Esophagus muscularis mucosa (tissue), 4 donors: ENCODE measurements at regions not wholly inside any gene's neighbourhood (a gene's known extent, or its start where the extent isn't known, plus 50 kb on each side); places are given as distances from the start of the nearest gene placed in this dataset.

Experiments used
- DNase-seq: peaks from one replicate; pipeline ENCODE4 v3.0.0-alpha.2; 2017; ENCODE audit errors: extremely low spot score
- H3K27ac ChIP-seq, 4 donors: fragments of 200-600 bp; sonication (generic); replicated peaks in 1 of 4; 1 replicate in 3 of 4; 2 replicates in 1 of 4; pipeline ENCODE4 v1.5.1; 2016 to 2019; ENCODE audit warnings: mild to moderate bottlenecking in 1 of 4
- H3K27me3 ChIP-seq, 4 donors: fragments of 200-600 bp; sonication (generic); one replicate each; pipeline versions ENCODE4 v1.5.1 to v1.6.0; 2016 to 2019
- H3K36me3 ChIP-seq, 4 donors: fragments of 200-600 bp; sonication (generic); one replicate each; pipeline ENCODE4 v1.5.1; 2016 to 2019
- H3K4me1 ChIP-seq, 4 donors: fragments of 200-600 bp; sonication (generic); one replicate each; pipeline ENCODE4 v1.5.1; 2016 to 2019
- H3K4me3 ChIP-seq, 4 donors: fragments of 200-600 bp; sonication (generic); 1 replicate in 2 of 4; 2 replicates in 2 of 4; pipeline ENCODE4 v1.5.1; 2016 to 2019; ENCODE audit warnings: mild to moderate bottlenecking in 4 of 4, moderate library complexity in 1 of 4
- H3K9me3 ChIP-seq, 4 donors: fragments of 200-600 bp; sonication (generic); 1 replicate in 3 of 4; 2 replicates in 1 of 4; pipeline ENCODE4 v1.5.1; 2016 to 2019
- EP300 ChIP-seq: sonication (generic); formaldehyde crosslinking; IDR thresholded peaks from one replicate; pipeline ENCODE4 v1.6.1; 2017; ENCODE audit warnings: antibody characterized with exemption
- POLR2A ChIP-seq: fragments of 450-650 bp; IDR thresholded peaks from one replicate; pipeline ENCODE4 v1.6.1; 2017; ENCODE audit warnings: antibody characterized with exemption, moderate library complexity, mild to moderate bottlenecking, low read depth
- POLR2AphosphoS5 ChIP-seq, 2 donors: sonication (generic); formaldehyde crosslinking; IDR thresholded peaks; one replicate each; pipeline ENCODE4 v1.6.1; 2017; ENCODE audit warnings: antibody characterized with exemption in 2 of 2
- WGBS: methylation state at CpG from one replicate; pipeline ENCODE4 v1.1.5; 2018; 5-methylcytosine and 5-hydroxymethylcytosine counted together
- intact Hi-C: fragments of 100-400 bp; cut with DNase I; formaldehyde crosslinking; loops from one replicate; pipeline ENCODE4 v1.15.1; 2023
- TF ChIP-seq, protein P1 (sequence below), 3 experiments: fragments of 200-600 bp in 2 of 3; fragments of 450-650 bp in 1 of 3; sonication (generic) in 2 of 3; IDR thresholded peaks; one replicate each; pipeline ENCODE4 v1.5.1; 2017 to 2019; ENCODE audit warnings: antibody characterized with exemption in 3 of 3, mild to moderate bottlenecking in 2 of 3, moderate library complexity in 1 of 3

DNA sequence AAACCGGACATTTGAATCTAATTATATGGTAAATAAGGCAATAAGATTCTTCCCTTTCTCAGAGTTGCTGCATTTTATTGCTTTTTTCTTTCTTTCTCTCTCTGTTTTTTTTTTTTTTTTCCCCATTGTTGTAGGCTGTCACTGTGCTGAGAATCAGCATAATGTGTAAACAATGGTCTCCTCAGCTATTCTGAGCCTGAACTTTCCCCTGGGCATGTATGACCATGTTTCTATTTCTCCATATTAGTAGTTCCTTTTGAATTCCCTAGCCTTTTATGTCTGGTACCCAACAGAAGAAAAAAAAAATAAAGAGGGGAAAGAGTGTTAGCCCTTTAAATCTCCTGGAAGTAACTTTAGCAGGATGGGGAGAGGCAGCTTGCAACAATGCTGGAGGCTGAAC lies 1862.5 kb downstream of the SUCLG1 start:
- TF ChIP-seq POLR2AphosphoS5 (IDR thresholded peaks at IDR 0.05) (no peak), POLR2A (no peak), EP300 (no peak)
- TF ChIP-seq, protein P1, sequence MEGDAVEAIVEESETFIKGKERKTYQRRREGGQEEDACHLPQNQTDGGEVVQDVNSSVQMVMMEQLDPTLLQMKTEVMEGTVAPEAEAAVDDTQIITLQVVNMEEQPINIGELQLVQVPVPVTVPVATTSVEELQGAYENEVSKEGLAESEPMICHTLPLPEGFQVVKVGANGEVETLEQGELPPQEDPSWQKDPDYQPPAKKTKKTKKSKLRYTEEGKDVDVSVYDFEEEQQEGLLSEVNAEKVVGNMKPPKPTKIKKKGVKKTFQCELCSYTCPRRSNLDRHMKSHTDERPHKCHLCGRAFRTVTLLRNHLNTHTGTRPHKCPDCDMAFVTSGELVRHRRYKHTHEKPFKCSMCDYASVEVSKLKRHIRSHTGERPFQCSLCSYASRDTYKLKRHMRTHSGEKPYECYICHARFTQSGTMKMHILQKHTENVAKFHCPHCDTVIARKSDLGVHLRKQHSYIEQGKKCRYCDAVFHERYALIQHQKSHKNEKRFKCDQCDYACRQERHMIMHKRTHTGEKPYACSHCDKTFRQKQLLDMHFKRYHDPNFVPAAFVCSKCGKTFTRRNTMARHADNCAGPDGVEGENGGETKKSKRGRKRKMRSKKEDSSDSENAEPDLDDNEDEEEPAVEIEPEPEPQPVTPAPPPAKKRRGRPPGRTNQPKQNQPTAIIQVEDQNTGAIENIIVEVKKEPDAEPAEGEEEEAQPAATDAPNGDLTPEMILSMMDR (IDR thresholded peaks at IDR 0.05), result no peak
- Histone ChIP-seq H3K36me3 (no peaks in the 10 kb centered on the region), H3K4me1 (no peaks in the 10 kb centered on the region), H3K27me3 (no peaks in the 10 kb centered on the region), H3K9me3 (peaks cover 0 to 5% (median 0%) of the 10 kb centered on the region in 4 donors), H3K27ac (no peak overlapping the region), H3K4me3 (no peak overlapping the region)
- 86% methylated on average over 1 of the region's 1 CpG for WGBS
- intact Hi-C loops, result no loop called here
- DNase-seq, result no peak

GRCh38 chr2:82591718-82592117 lies 1867.4 kb downstream of the SUCLG1 start:
- intact Hi-C loops, result no loop called here
- 80% methylated on average over 3 of the region's 3 CpGs for WGBS
- no peaks in the 10 kb centered on the region for H3K36me3 ChIP-seq

GRCh38 chr2:82576656-82577055 lies 1882.4 kb downstream of the SUCLG1 start:
- Histone ChIP-seq H3K27me3 (no peaks in the 10 kb centered on the region), H3K36me3 (no peaks in the 10 kb centered on the region), H3K27ac (no peak overlapping the region), H3K4me1 (no peaks in the 10 kb centered on the region), H3K4me3 (no peak overlapping the region), H3K9me3 (peaks cover 0 to 6% (median 0%) of the 10 kb centered on the region in 4 donors)
- intact Hi-C loops, result no loop called here
- no peak for DNase-seq
- TF ChIP-seq, protein P1 (IDR thresholded peaks at IDR 0.05), result no peak
- TF ChIP-seq POLR2AphosphoS5 (IDR thresholded peaks at IDR 0.05), result no peak
- no peak for TF ChIP-seq POLR2A
- TF ChIP-seq EP300, result no peak

More at GRCh38 chr2:82591718-82592117, 1867.4 kb downstream of the SUCLG1 start:
- Histone ChIP-seq H3K4me1 (no peaks in the 10 kb centered on the region), H3K27ac (no peak overlapping the region), H3K9me3 (peaks cover 0 to 5% (median 0%) of the 10 kb centered on the region in 4 donors), H3K27me3 (no peaks in the 10 kb centered on the region), H3K4me3 (no peak overlapping the region)
- TF ChIP-seq, protein P1 (IDR thresholded peaks at IDR 0.05), result no peak
- no peak for TF ChIP-seq EP300
- no peak for TF ChIP-seq POLR2AphosphoS5 (IDR thresholded peaks at IDR 0.05)
- no peak for TF ChIP-seq POLR2A
- no peak for DNase-seq

DNA sequence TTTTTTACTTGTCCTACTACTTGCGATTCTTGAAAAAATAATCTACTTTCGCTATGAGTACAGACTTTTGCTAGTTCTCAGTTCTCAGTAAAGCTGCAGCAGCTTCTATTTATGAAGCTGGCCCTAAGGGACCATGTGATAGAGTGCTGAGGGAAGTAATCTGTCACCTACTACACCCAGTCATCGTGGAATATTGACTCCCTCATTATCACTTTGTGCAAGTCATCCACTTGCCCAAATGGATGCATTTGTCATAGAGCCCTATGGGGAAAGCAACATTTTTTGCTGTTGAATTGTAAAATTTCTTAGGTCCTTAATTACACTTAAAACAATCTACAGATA lies 1919.8 kb downstream of the SUCLG1 start:
- intact Hi-C loops, result no loop called here

More for the DNA sequence above, 1919.8 kb downstream of the SUCLG1 start:
- H3K9me3 ChIP-seq, result no peaks in the 10 kb centered on the region
- H3K4me3 ChIP-seq, result no peak overlapping the region
- TF ChIP-seq, protein P1 (IDR thresholded peaks at IDR 0.05), result no peak
- TF ChIP-seq POLR2A (no peak), EP300 (no peak), POLR2AphosphoS5 (IDR thresholded peaks at IDR 0.05) (no peak)
- no peaks in the 10 kb centered on the region for H3K27me3 ChIP-seq
- H3K4me1 ChIP-seq, result no peaks in the 10 kb centered on the region
- no peak overlapping the region for H3K27ac ChIP-seq
- no peaks in the 10 kb centered on the region for H3K36me3 ChIP-seq
- no peak for DNase-seq
- WGBS, result 59% methylated on average over 3 of the region's 3 CpGs
